Mesenchymal stem cell (in vitro differentiated cells and primary cell): ENCODE measurements at regions not wholly inside any gene's neighbourhood (a gene's known extent, or its start where the extent isn't known, plus 50 kb on each side); places are given as distances from the start of the nearest gene placed in this dataset.

ENCODE experiments used
- DNase-seq: peaks from one replicate; pipeline ENCODE4 v3.0.0-alpha.2; 2013
- H2AFZ ChIP-seq: one replicate; pipeline ENCODE4 v1.6.1; 2013; ENCODE audit warnings: low read depth, mild to moderate bottlenecking, control low read depth, inconsistent platforms, low read length, moderate library complexity
- H2AK5ac ChIP-seq: 2 replicates; pipeline ENCODE4 v1.6.1; 2013; ENCODE audit warnings: low read length, moderate library complexity, mild to moderate bottlenecking, inconsistent platforms; ENCODE audit not compliant: severe bottlenecking
- H2BK120ac ChIP-seq: one replicate; pipeline ENCODE4 v1.6.1; 2013; ENCODE audit warnings: low read depth, mild to moderate bottlenecking, inconsistent platforms, low read length, moderate library complexity
- H2BK12ac ChIP-seq, 2 experiments: one replicate each; pipeline ENCODE4 v1.6.1; 2013; ENCODE audit warnings: inconsistent platforms in 2 of 2, low read length in 2 of 2, mild to moderate bottlenecking in 2 of 2, moderate library complexity in 2 of 2, control low read depth in 1 of 2
- H2BK15ac ChIP-seq: one replicate; pipeline ENCODE4 v1.6.1; 2013; ENCODE audit warnings: mild to moderate bottlenecking, low read depth, inconsistent platforms; ENCODE audit not compliant: poor library complexity, severe bottlenecking
- H2BK5ac ChIP-seq: 2 replicates; pipeline ENCODE4 v1.6.1; 2013; ENCODE audit warnings: low read depth, mild to moderate bottlenecking, low read length, control low read depth, inconsistent platforms; ENCODE audit not compliant: poor library complexity, severe bottlenecking
- H3K14ac ChIP-seq, 2 experiments: one replicate each; pipeline ENCODE4 v1.6.1; 2013; ENCODE audit warnings: inconsistent platforms in 2 of 2, low read length in 2 of 2, control low read depth in 1 of 2, mild to moderate bottlenecking in 1 of 2, moderate library complexity in 1 of 2
- H3K18ac ChIP-seq, 2 experiments: one replicate each; pipeline ENCODE4 v1.6.1; 2013; ENCODE audit warnings: inconsistent platforms in 2 of 2, low read length in 2 of 2, control low read depth in 1 of 2, low read depth in 1 of 2, mild to moderate bottlenecking in 1 of 2
- H3K23ac ChIP-seq, 2 experiments: one replicate each; pipeline ENCODE4 v1.6.1; 2013; ENCODE audit warnings: inconsistent platforms in 2 of 2, low read length in 2 of 2, mild to moderate bottlenecking in 2 of 2, moderate library complexity in 2 of 2, control low read depth in 1 of 2
- H3K27ac ChIP-seq: 2 replicates; pipeline ENCODE4 v1.5.1; 2013; ENCODE audit warnings: mild to moderate bottlenecking, moderate library complexity, low read length, control low read depth, inconsistent platforms; ENCODE audit not compliant: poor library complexity, severe bottlenecking
- H3K27me3 ChIP-seq, 2 experiments: 2 replicates each; pipeline versions ENCODE4 v1.6.1 to v1.7.0; 2013; ENCODE audit warnings: low read length in 2 of 2, mild to moderate bottlenecking in 2 of 2, moderate library complexity in 2 of 2, control low read depth in 1 of 2, inconsistent platforms in 1 of 2; ENCODE audit not compliant: control insufficient read depth in 1 of 2, insufficient read depth in 1 of 2
- H3K36me3 ChIP-seq, 2 experiments: 2 replicates each; pipeline versions ENCODE4 v1.6.1 to v1.7.0; 2013; ENCODE audit warnings: low read length in 2 of 2, control low read depth in 1 of 2, inconsistent platforms in 1 of 2, low read depth in 1 of 2, mild to moderate bottlenecking in 1 of 2; ENCODE audit not compliant: insufficient read depth in 2 of 2, control insufficient read depth in 1 of 2
- H3K4ac ChIP-seq, 2 experiments: one replicate each; pipeline ENCODE4 v1.6.1; 2013; ENCODE audit warnings: inconsistent platforms in 2 of 2, low read length in 2 of 2, mild to moderate bottlenecking in 2 of 2, moderate library complexity in 2 of 2, control low read depth in 1 of 2, low read depth in 1 of 2
- H3K4me1 ChIP-seq: 2 replicates; pipeline ENCODE4 v1.6.1; 2013; ENCODE audit warnings: low read depth, low read length, control low read depth; ENCODE audit not compliant: control insufficient read depth, insufficient read depth
- H3K4me2 ChIP-seq: 2 replicates; pipeline ENCODE4 v1.6.1; 2013; ENCODE audit warnings: low read length, mild to moderate bottlenecking, inconsistent platforms; ENCODE audit not compliant: poor library complexity, severe bottlenecking
- H3K4me3 ChIP-seq, 2 experiments: 2 replicates each; pipeline versions ENCODE4 v1.5.1 to v1.7.0; 2013; ENCODE audit warnings: low read length in 2 of 2, mild to moderate bottlenecking in 2 of 2, control low read depth in 1 of 2, low read depth in 1 of 2; ENCODE audit not compliant: insufficient read depth in 1 of 2
- H3K79me1 ChIP-seq: replicated peaks from 2 replicates; pipeline ENCODE4 v1.6.1; 2013; ENCODE audit warnings: mild to moderate bottlenecking, control low read depth, low read length, inconsistent platforms; ENCODE audit not compliant: poor library complexity, severe bottlenecking
- H3K9ac ChIP-seq: 2 replicates; pipeline ENCODE4 v1.7.0; 2013; ENCODE audit warnings: mild to moderate bottlenecking, low read length, moderate library complexity
- H3K9me3 ChIP-seq: 2 replicates; pipeline ENCODE4 v1.7.0; 2013; ENCODE audit warnings: mild to moderate bottlenecking, low read length; ENCODE audit not compliant: control insufficient read depth
- H4K8ac ChIP-seq: one replicate; pipeline ENCODE4 v1.6.1; 2013; ENCODE audit warnings: inconsistent platforms, mild to moderate bottlenecking, low read length, moderate library complexity
- H4K91ac ChIP-seq: one replicate; pipeline ENCODE4 v1.6.1; 2013; ENCODE audit warnings: mild to moderate bottlenecking, low read length, inconsistent platforms
- WGBS: methylation state at CpG from one replicate; pipeline ENCODE4 v1.1.7; 2013; ENCODE audit warnings: mixed read lengths; 5-methylcytosine and 5-hydroxymethylcytosine counted together

DNA sequence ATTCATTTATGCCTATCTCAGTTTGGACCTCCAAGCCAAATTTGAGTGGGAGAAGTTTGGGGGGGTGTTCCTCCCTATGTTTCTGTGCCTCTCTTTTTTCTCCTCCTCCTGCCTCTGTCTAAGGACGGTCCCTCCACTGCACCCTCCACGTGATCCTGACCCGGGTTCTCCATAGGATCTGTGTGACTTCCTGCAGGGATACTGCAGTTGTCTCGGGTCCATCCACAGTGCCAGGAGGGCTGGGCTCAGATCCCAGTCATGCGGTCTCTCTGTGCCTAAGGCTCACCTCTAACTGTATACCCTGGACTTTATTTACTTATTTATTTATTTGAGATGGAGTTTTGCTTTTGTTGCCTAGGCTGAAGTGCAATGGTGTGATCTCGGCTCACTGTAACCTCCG is 1354.5 kb downstream of the BRD1 start:
- Histone ChIP-seq H4K8ac (no peak overlapping the region), H4K91ac (no peak overlapping the region), H3K4me2 (no peak overlapping the region), H3K9ac (no peak overlapping the region), H3K4me1 (no peaks in the 10 kb centered on the region), H3K27ac (no peak overlapping the region), H3K14ac (no peak overlapping the region), H2AK5ac (no peak overlapping the region), H3K4ac (no peak overlapping the region), H3K23ac (no peak overlapping the region), H2BK5ac (no peak overlapping the region), H3K9me3 (no peaks in the 10 kb centered on the region), H2BK15ac (no peak overlapping the region), H2AFZ (no peak overlapping the region), H3K36me3 (no peaks in the 10 kb centered on the region), H3K27me3 (peaks cover 0 to 3% of the 10 kb centered on the region in 2 experiments), H3K4me3 (no peak overlapping the region), H3K18ac (no peak overlapping the region), H3K79me1 (no peaks in the 10 kb centered on the region), H2BK120ac (no peak overlapping the region), H2BK12ac (no peak overlapping the region)
- no peak for DNase-seq
- WGBS: 68% methylated on average over 6 of the region's 7 CpGs

DNA sequence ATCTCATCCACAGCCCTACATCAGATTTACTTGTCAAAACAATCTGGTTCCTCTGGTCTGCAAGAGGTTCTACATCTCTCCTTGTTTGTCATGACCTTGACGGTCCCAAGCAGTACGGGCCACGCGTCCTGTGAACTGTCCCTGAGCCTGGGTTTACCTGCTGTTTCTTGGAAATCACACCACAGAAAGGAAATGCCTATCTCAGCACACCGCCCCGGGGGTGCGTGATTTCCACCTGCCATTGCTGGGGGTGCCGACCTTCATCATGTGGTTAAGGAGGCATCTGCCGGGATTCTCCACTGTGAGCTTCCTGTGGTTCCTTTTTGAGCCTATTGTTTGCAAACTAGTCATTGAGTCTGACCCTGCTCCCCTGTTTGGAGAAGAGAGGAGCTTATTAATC is 1363.4 kb downstream of the BRD1 start:
- H3K79me1 ChIP-seq: no peaks in the 10 kb centered on the region
- H4K8ac ChIP-seq: no peak overlapping the region
- no peak overlapping the region for H3K4ac ChIP-seq
- H3K27ac ChIP-seq: no peak overlapping the region
- no peak overlapping the region for H2AFZ ChIP-seq
- H2BK15ac ChIP-seq: no peak overlapping the region
- no peak overlapping the region for H3K14ac ChIP-seq
- H2BK12ac ChIP-seq: no peak overlapping the region
- no peak overlapping the region for H3K18ac ChIP-seq
- no peak overlapping the region for H3K4me3 ChIP-seq
- H3K9ac ChIP-seq: no peak overlapping the region
- peaks cover 0 to 15% of the 10 kb centered on the region in 2 experiments for H3K27me3 ChIP-seq
- H3K9me3 ChIP-seq: no peaks in the 10 kb centered on the region
- H2BK5ac ChIP-seq: no peak overlapping the region
- H3K23ac ChIP-seq: no peak overlapping the region
- DNase-seq: no peak
- H4K91ac ChIP-seq: no peak overlapping the region
- H2AK5ac ChIP-seq: no peak overlapping the region
- 77% methylated on average over 9 of the region's 9 CpGs for WGBS
- H2BK120ac ChIP-seq: no peak overlapping the region
- H3K4me1 ChIP-seq: no peaks in the 10 kb centered on the region
- no peaks in the 10 kb centered on the region for H3K36me3 ChIP-seq
- no peak overlapping the region for H3K4me2 ChIP-seq

DNA sequence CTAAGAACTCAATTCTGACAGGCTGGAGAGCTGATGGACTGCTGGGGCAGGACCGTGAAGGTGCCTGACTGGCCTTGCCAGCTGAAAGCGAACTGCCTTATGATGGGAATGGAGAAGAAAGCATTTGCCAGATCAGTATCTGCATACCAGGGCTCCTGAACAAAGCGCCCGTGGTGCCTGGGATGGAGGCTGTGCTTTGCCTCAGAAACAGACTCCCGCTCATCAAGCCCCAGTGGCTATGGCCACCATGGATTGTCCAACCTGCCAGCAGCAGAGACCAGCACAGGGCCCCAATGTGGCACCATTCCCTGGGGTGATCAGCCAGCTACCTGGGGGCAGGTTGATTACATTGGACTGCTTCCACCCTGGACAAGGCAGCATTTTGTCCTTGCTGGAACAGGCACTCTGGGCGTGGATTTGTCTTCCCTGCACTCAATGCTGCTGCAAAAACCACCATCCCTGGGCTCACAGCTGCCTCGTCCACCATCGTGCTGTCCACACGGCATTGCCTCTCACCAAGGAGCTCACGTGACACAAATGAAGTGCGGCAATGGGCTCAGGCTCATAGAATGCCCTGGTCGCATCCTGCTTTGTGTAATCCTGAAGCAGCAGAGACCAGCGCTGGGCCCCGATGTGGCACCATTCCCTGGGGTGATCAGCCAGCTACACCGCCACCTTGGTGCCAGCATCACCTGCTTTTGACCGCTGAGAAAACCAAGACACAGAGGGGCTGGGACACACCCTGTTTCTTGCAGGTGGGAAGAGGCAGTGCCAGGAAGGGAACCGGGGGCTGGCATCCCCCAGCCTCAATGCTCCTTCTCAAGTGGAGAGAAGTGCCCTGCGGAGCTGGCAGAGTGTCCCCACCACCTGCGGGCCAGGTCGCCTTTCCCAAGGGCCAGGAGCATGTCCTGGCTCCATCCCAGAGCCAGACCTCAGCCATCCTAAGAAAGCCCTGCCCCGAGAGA is 1367.5 kb downstream of the BRD1 start:
- no peaks in the 10 kb centered on the region for H3K79me1 ChIP-seq
- WGBS: 77% methylated on average over 21 of the region's 21 CpGs
- H3K4ac ChIP-seq: no peak overlapping the region
- H2AFZ ChIP-seq: no peak overlapping the region
- no peak overlapping the region for H2BK5ac ChIP-seq
- no peak overlapping the region for H3K18ac ChIP-seq
- H2AK5ac ChIP-seq: no peak overlapping the region
- H2BK120ac ChIP-seq: no peak overlapping the region
- H2BK15ac ChIP-seq: no peak overlapping the region
- H3K36me3 ChIP-seq: no peaks in the 10 kb centered on the region
- no peaks in the 10 kb centered on the region for H3K9me3 ChIP-seq
- no peak overlapping the region for H3K4me2 ChIP-seq
- H4K91ac ChIP-seq: no peak overlapping the region
- no peaks in the 10 kb centered on the region for H3K4me1 ChIP-seq
- no peak for DNase-seq
- H3K27ac ChIP-seq: no peak overlapping the region
- no peak overlapping the region for H3K4me3 ChIP-seq
- peaks cover 0 to 15% of the 10 kb centered on the region in 2 experiments for H3K27me3 ChIP-seq
- H3K23ac ChIP-seq: no peak overlapping the region
- no peak overlapping the region for H3K14ac ChIP-seq
- no peak overlapping the region for H2BK12ac ChIP-seq
- H3K9ac ChIP-seq: no peak overlapping the region
- no peak overlapping the region for H4K8ac ChIP-seq

DNA sequence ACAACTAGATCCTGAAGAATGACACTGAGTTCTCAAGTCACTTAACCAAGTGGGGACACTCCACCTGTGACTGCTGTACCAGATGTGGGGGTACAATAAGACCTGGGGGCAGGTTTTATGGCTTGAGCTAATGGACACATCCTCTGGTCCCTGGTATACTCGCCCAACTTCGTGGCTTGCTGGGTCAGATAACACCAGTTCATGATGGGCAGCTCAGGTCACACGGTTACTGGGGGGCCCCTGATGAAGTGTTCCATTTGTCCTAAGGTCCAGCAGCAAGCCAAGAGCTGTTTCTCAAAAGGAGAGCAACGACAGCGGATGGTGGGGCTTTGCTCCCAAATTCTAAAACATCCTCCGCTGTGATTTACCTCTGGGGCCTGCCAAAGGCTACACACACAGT is 1368.4 kb downstream of the BRD1 start:
- H3K27me3 ChIP-seq: peaks cover 0 to 20% of the 10 kb centered on the region in 2 experiments
- H2AK5ac ChIP-seq: no peak overlapping the region
- H3K14ac ChIP-seq: no peak overlapping the region
- no peaks in the 10 kb centered on the region for H3K9me3 ChIP-seq
- H3K36me3 ChIP-seq: no peaks in the 10 kb centered on the region
- no peaks in the 10 kb centered on the region for H3K79me1 ChIP-seq
- no peak overlapping the region for H4K91ac ChIP-seq
- no peak overlapping the region for H2BK12ac ChIP-seq
- H3K4ac ChIP-seq: no peak overlapping the region
- no peak overlapping the region for H2BK5ac ChIP-seq
- no peak for DNase-seq
- no peak overlapping the region for H3K4me3 ChIP-seq
- no peak overlapping the region for H2BK15ac ChIP-seq
- no peak overlapping the region for H3K18ac ChIP-seq
- H3K23ac ChIP-seq: no peak overlapping the region
- no peak overlapping the region for H2AFZ ChIP-seq
- no peak overlapping the region for H4K8ac ChIP-seq
- no peak overlapping the region for H3K27ac ChIP-seq
- no peak overlapping the region for H3K4me2 ChIP-seq
- H3K9ac ChIP-seq: no peak overlapping the region
- WGBS: 73% methylated on average over 6 of the region's 6 CpGs
- no peaks in the 10 kb centered on the region for H3K4me1 ChIP-seq
- H2BK120ac ChIP-seq: no peak overlapping the region
